ENCODE measurements at regions not wholly inside any gene's neighbourhood (a gene's known extent, or its start where the extent isn't known, plus 50 kb on each side); places are given as distances from the start of the nearest gene placed in this dataset.

DNA sequence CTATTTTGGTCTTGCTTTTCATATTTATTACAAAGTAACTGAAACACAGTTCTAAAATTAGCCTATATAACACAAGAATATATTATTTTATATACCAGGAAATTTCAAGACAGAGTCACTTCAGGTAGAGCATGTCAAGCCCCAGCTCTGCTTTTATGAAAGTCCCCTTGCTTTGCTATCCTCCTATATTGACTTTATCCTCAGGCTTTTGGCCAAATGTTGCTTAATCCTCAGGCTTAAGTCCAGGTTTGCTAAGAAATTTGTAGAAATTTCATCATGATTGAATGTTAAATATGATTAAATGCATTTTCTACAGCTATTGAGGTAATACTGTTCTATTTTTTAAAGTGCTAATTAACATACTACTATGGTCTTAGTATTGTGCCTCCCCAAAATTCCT, 227.6 kb downstream of the FZD1 start:
- TF ChIP-seq, protein P1, sequence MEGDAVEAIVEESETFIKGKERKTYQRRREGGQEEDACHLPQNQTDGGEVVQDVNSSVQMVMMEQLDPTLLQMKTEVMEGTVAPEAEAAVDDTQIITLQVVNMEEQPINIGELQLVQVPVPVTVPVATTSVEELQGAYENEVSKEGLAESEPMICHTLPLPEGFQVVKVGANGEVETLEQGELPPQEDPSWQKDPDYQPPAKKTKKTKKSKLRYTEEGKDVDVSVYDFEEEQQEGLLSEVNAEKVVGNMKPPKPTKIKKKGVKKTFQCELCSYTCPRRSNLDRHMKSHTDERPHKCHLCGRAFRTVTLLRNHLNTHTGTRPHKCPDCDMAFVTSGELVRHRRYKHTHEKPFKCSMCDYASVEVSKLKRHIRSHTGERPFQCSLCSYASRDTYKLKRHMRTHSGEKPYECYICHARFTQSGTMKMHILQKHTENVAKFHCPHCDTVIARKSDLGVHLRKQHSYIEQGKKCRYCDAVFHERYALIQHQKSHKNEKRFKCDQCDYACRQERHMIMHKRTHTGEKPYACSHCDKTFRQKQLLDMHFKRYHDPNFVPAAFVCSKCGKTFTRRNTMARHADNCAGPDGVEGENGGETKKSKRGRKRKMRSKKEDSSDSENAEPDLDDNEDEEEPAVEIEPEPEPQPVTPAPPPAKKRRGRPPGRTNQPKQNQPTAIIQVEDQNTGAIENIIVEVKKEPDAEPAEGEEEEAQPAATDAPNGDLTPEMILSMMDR (IDR thresholded peaks at IDR 0.05 in 4 of 5, conservative IDR thresholded peaks at IDR 0.05 in 1 of 5), result no peak
- no peak for TF ChIP-seq POLR2A (IDR thresholded peaks at IDR 0.05)
